B cell (primary cell): ENCODE measurements at regions not wholly inside any gene's neighbourhood (a gene's known extent, or its start where the extent isn't known, plus 50 kb on each side); places are given as distances from the start of the nearest gene placed in this dataset.

Experiments
- ATAC-seq: fragments of 200-7000 bp; cut with Tn5 transposase; one replicate; pipeline ENCODE4 v1.10.0; 2021; ENCODE audit warnings: low read depth, mild to moderate bottlenecking, moderate number of reproducible peaks, moderate library complexity
- CTCF ChIA-PET: fragments of 350-600 bp; sonication (Branson Sonifier 250); formaldehyde crosslinking; loops from one replicate; lab custom pipeline; 2021; ENCODE audit warnings: antibody characterized with exemption, inconsistent platforms; lab: Charles Lee
- POLR2A ChIA-PET: fragments of 350-600 bp; sonication (Branson Sonifier 250); formaldehyde crosslinking; loops from one replicate; lab custom pipeline; 2021; ENCODE audit warnings: antibody characterized with exemption; lab: Charles Lee
- DNase-seq: peaks from one replicate; pipeline ENCODE4 v3.0.0; 2013
- H2AFZ ChIP-seq: 2 replicates; pipeline ENCODE4 v1.6.1; 2012; ENCODE audit warnings: mild to moderate bottlenecking, low read depth, low read length; ENCODE audit not compliant: insufficient read depth, poor library complexity, severe bottlenecking
- H3K27ac ChIP-seq, 2 donors: 1 replicate in 1 of 2; 2 replicates in 1 of 2; pipeline ENCODE4 v1.5.1; 2012 to 2013; ENCODE audit warnings: low read length in 2 of 2, mild to moderate bottlenecking in 2 of 2, moderate library complexity in 1 of 2
- H3K27me3 ChIP-seq, 4 experiments: fragments of 200-600 bp in 1 of 4; sonication (generic) in 1 of 4; replicated peaks in 1 of 4; 1 replicate in 2 of 4; 2 replicates in 2 of 4; pipeline versions ENCODE4 v1.6.1 to v1.7.0; 2013 to 2016; ENCODE audit warnings: low read length in 3 of 4, mild to moderate bottlenecking in 2 of 4, mixed read lengths in 1 of 4, moderate library complexity in 1 of 4; ENCODE audit not compliant: insufficient read depth in 4 of 4, control insufficient read depth in 3 of 4; ENCODE audit errors: control extremely low read depth in 1 of 4
- H3K36me3 ChIP-seq, 2 experiments: replicated peaks in 1 of 2; 1 replicate in 1 of 2; 2 replicates in 1 of 2; pipeline versions ENCODE4 v1.6.1 to v1.7.1; 2013; ENCODE audit warnings: low read length in 1 of 2; ENCODE audit not compliant: insufficient read depth in 2 of 2, control insufficient read depth in 1 of 2; ENCODE audit errors: control extremely low read depth in 1 of 2, extremely low read depth in 1 of 2
- H3K4me1 ChIP-seq, 2 donors: fragments of 200-600 bp in 1 of 2; sonication (generic) in 1 of 2; 1 replicate in 1 of 2; 2 replicates in 1 of 2; pipeline versions ENCODE4 v1.5.1 to v1.6.1; 2013 to 2017; ENCODE audit warnings: low read length in 2 of 2; ENCODE audit not compliant: control insufficient read depth in 2 of 2, insufficient read depth in 2 of 2
- H3K4me2 ChIP-seq: replicated peaks from 2 replicates; pipeline ENCODE3; 2012; ENCODE audit warnings: mild to moderate bottlenecking, low read depth, low read length; ENCODE audit not compliant: poor library complexity, severe bottlenecking
- H3K4me3 ChIP-seq, 5 experiments: fragments of 200-600 bp in 1 of 5; sonication (generic) in 1 of 5; 1 replicate in 3 of 5; 2 replicates in 2 of 5; pipeline versions ENCODE4 v1.5.1 to v1.7.0; 2011 to 2016; ENCODE audit warnings: low read length in 4 of 5, mild to moderate bottlenecking in 4 of 5, low read depth in 2 of 5, control low read depth in 1 of 5, moderate library complexity in 1 of 5; ENCODE audit not compliant: insufficient read depth in 1 of 5; ENCODE audit errors: control extremely low read depth in 1 of 5, extremely low read depth in 1 of 5
- H3K79me2 ChIP-seq: fragments of 200-600 bp; sonication (generic); one replicate; pipeline ENCODE4 v1.6.0; 2016; ENCODE audit warnings: low read length; ENCODE audit not compliant: control insufficient read depth, insufficient read depth
- H3K9ac ChIP-seq: fragments of 200-600 bp; sonication (generic); 2 replicates; pipeline ENCODE4 v1.6.1; 2017; ENCODE audit warnings: mild to moderate bottlenecking, low read length, moderate library complexity
- H3K9me3 ChIP-seq, 3 donors: one replicate each; pipeline versions ENCODE4 v1.6.1 to v1.7.1; 2013; ENCODE audit warnings: low read length in 2 of 3; ENCODE audit not compliant: control insufficient read depth in 2 of 3, insufficient read depth in 1 of 3; ENCODE audit errors: control extremely low read depth in 1 of 3
- H4K20me1 ChIP-seq: 2 replicates; pipeline ENCODE4 v1.6.0; 2012; ENCODE audit warnings: mild to moderate bottlenecking, low read length; ENCODE audit not compliant: insufficient read depth, control insufficient read depth, poor library complexity, severe bottlenecking
- H3K27ac Mint-ChIP-seq: one replicate; pipeline ENCODE4 v1.8.0; 2021; ENCODE audit warnings: mixed read lengths
- H3K27me3 Mint-ChIP-seq: one replicate; pipeline ENCODE4 v1.8.0; 2021; ENCODE audit warnings: mixed read lengths
- H3K4me1 Mint-ChIP-seq: one replicate; pipeline ENCODE4 v1.8.0; 2021; ENCODE audit warnings: mixed read lengths
- H3K4me3 Mint-ChIP-seq: one replicate; pipeline ENCODE4 v1.8.0; 2021; ENCODE audit warnings: mixed read lengths
- H3K9me3 Mint-ChIP-seq: one replicate; pipeline ENCODE4 v1.8.0; 2022; ENCODE audit warnings: mixed read lengths; ENCODE audit not compliant: insufficient read depth
- EZH2 ChIP-seq: IDR thresholded peaks from 2 replicates; pipeline ENCODE4 v1.6.1; 2012; ENCODE audit warnings: borderline replicate concordance, low read depth, mild to moderate bottlenecking, moderate library complexity, low read length; ENCODE audit not compliant: insufficient read depth, poor library complexity, severe bottlenecking
- WGBS: methylation state at CpG from one replicate; pipeline ENCODE4 v1.1.5; 2013; ENCODE audit warnings: missing lambda C conversion rate; ENCODE audit not compliant: insufficient coverage; 5-methylcytosine and 5-hydroxymethylcytosine counted together
- intact Hi-C: fragments of 100-400 bp; cut with micrococcal nuclease; formaldehyde crosslinking; loops from one replicate; pipeline ENCODE4 v1.10.0; 2022
- TF ChIP-seq, protein P1 (sequence below): fragments of 200-600 bp; IDR thresholded peaks from one replicate; pipeline ENCODE4 v1.8.0; 2022; ENCODE audit warnings: antibody characterized with exemption, mild to moderate bottlenecking

DNA sequence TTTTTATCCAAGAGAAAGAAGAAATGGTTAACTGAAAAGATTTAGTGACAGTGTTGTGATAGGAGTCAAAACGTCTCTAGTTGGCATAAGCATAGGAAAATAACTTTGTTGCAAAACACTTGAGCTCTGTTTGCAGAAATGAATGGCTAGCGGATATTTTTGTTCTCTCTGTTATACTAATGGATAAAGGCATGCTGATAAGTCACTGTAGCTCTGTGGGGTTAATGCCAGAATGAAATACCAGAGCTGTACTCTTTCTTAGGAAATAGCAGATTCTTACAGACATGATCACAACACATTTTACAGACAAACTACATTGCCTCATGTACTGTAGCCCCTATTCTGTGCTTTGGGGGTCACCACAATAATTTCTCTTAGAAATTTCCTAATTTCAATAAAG lies 202.8 kb downstream of the DMRTA1 start:
- Mint-ChIP-seq H3K9me3 (no peaks in the 10 kb centered on the region), H3K4me1 (no peaks in the 10 kb centered on the region), H3K27ac (no peak overlapping the region), H3K27me3 (no peaks in the 10 kb centered on the region), H3K4me3 (no peak overlapping the region)
- POLR2A ChIA-PET, result no interaction called here
- ATAC-seq (no peak), DNase-seq (no peak)
- H3K9ac ChIP-seq, result no peak overlapping the region
- no peak overlapping the region for H2AFZ ChIP-seq
- no peak for TF ChIP-seq EZH2
- TF ChIP-seq, protein P1, sequence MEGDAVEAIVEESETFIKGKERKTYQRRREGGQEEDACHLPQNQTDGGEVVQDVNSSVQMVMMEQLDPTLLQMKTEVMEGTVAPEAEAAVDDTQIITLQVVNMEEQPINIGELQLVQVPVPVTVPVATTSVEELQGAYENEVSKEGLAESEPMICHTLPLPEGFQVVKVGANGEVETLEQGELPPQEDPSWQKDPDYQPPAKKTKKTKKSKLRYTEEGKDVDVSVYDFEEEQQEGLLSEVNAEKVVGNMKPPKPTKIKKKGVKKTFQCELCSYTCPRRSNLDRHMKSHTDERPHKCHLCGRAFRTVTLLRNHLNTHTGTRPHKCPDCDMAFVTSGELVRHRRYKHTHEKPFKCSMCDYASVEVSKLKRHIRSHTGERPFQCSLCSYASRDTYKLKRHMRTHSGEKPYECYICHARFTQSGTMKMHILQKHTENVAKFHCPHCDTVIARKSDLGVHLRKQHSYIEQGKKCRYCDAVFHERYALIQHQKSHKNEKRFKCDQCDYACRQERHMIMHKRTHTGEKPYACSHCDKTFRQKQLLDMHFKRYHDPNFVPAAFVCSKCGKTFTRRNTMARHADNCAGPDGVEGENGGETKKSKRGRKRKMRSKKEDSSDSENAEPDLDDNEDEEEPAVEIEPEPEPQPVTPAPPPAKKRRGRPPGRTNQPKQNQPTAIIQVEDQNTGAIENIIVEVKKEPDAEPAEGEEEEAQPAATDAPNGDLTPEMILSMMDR, result no peak
- no peaks in the 10 kb centered on the region for H3K4me1 ChIP-seq
- H3K4me2 ChIP-seq, result no peak overlapping the region
- no peaks in the 10 kb centered on the region for H3K27me3 ChIP-seq
- no peaks in the 10 kb centered on the region for H3K79me2 ChIP-seq
- no peaks in the 10 kb centered on the region for H3K9me3 ChIP-seq
- WGBS, result 63% methylated on average over 1 of the region's 2 CpGs
- H3K36me3 ChIP-seq, result no peaks in the 10 kb centered on the region
- CTCF ChIA-PET, result no interaction called here
- intact Hi-C loops, result no loop called here
- H4K20me1 ChIP-seq, result no peaks in the 10 kb centered on the region
- no peak overlapping the region for H3K27ac ChIP-seq
- H3K4me3 ChIP-seq, result no peak overlapping the region

DNA sequence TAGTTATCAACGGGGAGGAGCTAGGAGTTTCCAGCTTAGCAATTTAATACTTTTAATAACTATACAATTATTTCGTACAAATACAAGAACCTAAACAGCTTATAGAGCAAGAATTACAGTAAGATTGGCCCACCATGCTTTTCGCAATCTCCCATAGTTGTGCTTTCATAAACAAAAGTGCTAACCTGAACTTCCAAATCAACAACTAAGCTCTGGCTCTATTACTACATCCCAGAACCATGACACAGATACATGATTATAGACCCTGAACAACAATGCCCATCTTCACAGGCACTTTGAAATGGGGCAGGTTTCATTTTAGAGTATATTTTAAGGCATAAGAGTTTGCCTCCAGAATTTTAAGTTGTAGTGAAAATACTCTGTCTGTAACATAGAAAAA lies 203.5 kb downstream of the DMRTA1 start:
- Mint-ChIP-seq H3K4me1 (no peaks in the 10 kb centered on the region), H3K4me3 (no peak overlapping the region), H3K27me3 (no peaks in the 10 kb centered on the region), H3K27ac (no peak overlapping the region), H3K9me3 (no peaks in the 10 kb centered on the region)
- Histone ChIP-seq H3K27me3 (no peaks in the 10 kb centered on the region), H4K20me1 (no peaks in the 10 kb centered on the region), H3K4me1 (no peaks in the 10 kb centered on the region), H3K27ac (no peak overlapping the region), H2AFZ (no peak overlapping the region), H3K9ac (no peak overlapping the region), H3K9me3 (no peaks in the 10 kb centered on the region), H3K36me3 (no peaks in the 10 kb centered on the region), H3K4me3 (no peak overlapping the region), H3K4me2 (no peak overlapping the region), H3K79me2 (no peaks in the 10 kb centered on the region)
- 73% methylated on average over 1 of the region's 3 CpGs for WGBS
- ATAC-seq, result no peak
- intact Hi-C loops, result no loop called here
- no peak for DNase-seq
- ChIA-PET CTCF (no interaction called here), POLR2A (no interaction called here)
- TF ChIP-seq, protein P1, result no peak
